ENCODE measurements at regions not wholly inside any gene's neighbourhood (a gene's known extent, or its start where the extent isn't known, plus 50 kb on each side); places are given as distances from the start of the nearest gene placed in this dataset.
A peak's percentile ranks its signal among the peaks of the same experiment; 100 is the strongest.

DNA sequence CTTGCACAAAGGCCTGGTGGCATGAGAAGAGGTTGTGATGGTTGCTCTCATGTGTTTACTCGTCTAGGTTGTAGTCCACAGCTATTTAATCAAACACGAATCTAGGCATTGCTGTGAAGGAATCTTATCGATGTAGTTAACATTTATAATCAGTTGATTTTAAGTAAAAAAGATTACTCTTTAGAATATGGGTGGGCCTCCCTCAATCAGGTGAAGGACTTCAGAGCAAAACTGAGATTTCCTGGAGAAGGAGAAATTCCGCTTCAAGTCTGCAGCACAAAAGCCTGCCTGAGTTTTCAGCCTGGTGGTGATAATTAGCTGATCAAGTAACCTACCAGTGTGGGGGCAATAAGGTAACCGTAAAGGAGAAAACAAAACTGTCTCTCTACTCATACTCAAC is 523.6 kb downstream of the GRIN2A start:
- H3K9me2 ChIP-seq (ENCODE audit: insufficient read depth): peaks cover 33% of the 10 kb centered on the region
- no peak for DNase-seq (ENCODE audit: low spot score)
- no peaks in the 10 kb centered on the region for H3K27me3 ChIP-seq (ENCODE audit: insufficient read depth)
- H3K4me1 ChIP-seq (ENCODE audit: insufficient read depth): peaks cover 9% of the 10 kb centered on the region; the same call in 1 of the 2 replicates
- ATAC-seq: no peak
- peaks cover 23% of the 10 kb centered on the region for H3K4me1 Mint-ChIP-seq
- H3F3A ChIP-seq (replicated peaks; ENCODE audit: low read depth): no peaks in the 10 kb centered on the region
- no peak overlapping the region for H3K4me3 ChIP-seq
- 0 out of 2 replicates have a peak overlapping the region, but pooled peaks have one; percentile 47 for H2AFZ ChIP-seq
- TF ChIP-seq, protein P1, sequence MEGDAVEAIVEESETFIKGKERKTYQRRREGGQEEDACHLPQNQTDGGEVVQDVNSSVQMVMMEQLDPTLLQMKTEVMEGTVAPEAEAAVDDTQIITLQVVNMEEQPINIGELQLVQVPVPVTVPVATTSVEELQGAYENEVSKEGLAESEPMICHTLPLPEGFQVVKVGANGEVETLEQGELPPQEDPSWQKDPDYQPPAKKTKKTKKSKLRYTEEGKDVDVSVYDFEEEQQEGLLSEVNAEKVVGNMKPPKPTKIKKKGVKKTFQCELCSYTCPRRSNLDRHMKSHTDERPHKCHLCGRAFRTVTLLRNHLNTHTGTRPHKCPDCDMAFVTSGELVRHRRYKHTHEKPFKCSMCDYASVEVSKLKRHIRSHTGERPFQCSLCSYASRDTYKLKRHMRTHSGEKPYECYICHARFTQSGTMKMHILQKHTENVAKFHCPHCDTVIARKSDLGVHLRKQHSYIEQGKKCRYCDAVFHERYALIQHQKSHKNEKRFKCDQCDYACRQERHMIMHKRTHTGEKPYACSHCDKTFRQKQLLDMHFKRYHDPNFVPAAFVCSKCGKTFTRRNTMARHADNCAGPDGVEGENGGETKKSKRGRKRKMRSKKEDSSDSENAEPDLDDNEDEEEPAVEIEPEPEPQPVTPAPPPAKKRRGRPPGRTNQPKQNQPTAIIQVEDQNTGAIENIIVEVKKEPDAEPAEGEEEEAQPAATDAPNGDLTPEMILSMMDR (conservative IDR thresholded peaks at IDR 0.05; ENCODE audit: low read depth in 2 of 2): no peak
- TF ChIP-seq ZNF114 (CRISPR knock-in tag; IDR thresholded peaks at IDR 0.05): no peak
- TF ChIP-seq, protein P2, sequence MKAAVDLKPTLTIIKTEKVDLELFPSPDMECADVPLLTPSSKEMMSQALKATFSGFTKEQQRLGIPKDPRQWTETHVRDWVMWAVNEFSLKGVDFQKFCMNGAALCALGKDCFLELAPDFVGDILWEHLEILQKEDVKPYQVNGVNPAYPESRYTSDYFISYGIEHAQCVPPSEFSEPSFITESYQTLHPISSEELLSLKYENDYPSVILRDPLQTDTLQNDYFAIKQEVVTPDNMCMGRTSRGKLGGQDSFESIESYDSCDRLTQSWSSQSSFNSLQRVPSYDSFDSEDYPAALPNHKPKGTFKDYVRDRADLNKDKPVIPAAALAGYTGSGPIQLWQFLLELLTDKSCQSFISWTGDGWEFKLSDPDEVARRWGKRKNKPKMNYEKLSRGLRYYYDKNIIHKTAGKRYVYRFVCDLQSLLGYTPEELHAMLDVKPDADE (IDR thresholded peaks at IDR 0.05): no peak
- TF ChIP-seq CREB1 (CRISPR knock-in tag; IDR thresholded peaks at IDR 0.05; ENCODE audit: low read depth): no peak
- TF ChIP-seq POLR2AphosphoS5 (IDR thresholded peaks at IDR 0.05; ENCODE audit: low read depth): no peak
- no peak for TF ChIP-seq EZH2phosphoT487 (IDR thresholded peaks at IDR 0.05; ENCODE audit: unreplicated experiment)
- TF ChIP-seq, protein P3, sequence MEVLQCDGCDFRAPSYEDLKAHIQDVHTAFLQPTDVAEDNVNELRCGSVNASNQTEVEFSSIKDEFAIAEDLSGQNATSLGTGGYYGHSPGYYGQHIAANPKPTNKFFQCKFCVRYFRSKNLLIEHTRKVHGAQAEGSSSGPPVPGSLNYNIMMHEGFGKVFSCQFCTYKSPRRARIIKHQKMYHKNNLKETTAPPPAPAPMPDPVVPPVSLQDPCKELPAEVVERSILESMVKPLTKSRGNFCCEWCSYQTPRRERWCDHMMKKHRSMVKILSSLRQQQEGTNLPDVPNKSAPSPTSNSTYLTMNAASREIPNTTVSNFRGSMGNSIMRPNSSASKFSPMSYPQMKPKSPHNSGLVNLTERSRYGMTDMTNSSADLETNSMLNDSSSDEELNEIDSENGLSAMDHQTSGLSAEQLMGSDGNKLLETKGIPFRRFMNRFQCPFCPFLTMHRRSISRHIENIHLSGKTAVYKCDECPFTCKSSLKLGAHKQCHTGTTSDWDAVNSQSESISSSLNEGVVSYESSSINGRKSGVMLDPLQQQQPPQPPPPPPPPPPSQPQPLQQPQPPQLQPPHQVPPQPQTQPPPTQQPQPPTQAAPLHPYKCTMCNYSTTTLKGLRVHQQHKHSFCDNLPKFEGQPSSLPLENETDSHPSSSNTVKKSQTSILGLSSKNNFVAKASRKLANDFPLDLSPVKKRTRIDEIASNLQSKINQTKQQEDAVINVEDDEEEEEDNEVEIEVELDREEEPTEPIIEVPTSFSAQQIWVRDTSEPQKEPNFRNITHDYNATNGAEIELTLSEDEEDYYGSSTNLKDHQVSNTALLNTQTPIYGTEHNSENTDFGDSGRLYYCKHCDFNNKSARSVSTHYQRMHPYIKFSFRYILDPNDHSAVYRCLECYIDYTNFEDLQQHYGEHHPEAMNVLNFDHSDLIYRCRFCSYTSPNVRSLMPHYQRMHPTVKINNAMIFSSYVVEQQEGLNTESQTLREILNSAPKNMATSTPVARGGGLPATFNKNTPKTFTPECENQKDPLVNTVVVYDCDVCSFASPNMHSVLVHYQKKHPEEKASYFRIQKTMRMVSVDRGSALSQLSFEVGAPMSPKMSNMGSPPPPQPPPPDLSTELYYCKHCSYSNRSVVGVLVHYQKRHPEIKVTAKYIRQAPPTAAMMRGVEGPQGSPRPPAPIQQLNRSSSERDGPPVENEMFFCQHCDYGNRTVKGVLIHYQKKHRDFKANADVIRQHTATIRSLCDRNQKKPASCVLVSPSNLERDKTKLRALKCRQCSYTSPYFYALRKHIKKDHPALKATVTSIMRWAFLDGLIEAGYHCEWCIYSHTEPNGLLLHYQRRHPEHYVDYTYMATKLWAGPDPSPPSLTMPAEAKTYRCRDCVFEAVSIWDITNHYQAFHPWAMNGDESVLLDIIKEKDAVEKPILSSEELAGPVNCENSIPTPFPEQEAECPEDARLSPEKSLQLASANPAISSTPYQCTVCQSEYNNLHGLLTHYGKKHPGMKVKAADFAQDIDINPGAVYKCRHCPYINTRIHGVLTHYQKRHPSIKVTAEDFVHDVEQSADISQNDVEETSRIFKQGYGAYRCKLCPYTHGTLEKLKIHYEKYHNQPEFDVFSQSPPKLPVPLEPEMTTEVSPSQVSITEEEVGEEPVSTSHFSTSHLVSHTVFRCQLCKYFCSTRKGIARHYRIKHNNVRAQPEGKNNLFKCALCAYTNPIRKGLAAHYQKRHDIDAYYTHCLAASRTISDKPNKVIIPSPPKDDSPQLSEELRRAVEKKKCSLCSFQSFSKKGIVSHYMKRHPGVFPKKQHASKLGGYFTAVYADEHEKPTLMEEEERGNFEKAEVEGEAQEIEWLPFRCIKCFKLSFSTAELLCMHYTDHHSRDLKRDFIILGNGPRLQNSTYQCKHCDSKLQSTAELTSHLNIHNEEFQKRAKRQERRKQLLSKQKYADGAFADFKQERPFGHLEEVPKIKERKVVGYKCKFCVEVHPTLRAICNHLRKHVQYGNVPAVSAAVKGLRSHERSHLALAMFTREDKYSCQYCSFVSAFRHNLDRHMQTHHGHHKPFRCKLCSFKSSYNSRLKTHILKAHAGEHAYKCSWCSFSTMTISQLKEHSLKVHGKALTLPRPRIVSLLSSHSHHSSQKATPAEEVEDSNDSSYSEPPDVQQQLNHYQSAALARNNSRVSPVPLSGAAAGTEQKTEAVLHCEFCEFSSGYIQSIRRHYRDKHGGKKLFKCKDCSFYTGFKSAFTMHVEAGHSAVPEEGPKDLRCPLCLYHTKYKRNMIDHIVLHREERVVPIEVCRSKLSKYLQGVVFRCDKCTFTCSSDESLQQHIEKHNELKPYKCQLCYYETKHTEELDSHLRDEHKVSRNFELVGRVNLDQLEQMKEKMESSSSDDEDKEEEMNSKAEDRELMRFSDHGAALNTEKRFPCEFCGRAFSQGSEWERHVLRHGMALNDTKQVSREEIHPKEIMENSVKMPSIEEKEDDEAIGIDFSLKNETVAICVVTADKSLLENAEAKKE (CRISPR knock-in tag; IDR thresholded peaks at IDR 0.05): no peak
- TF ChIP-seq ZNF331 (CRISPR knock-in tag; IDR thresholded peaks at IDR 0.05; ENCODE audit: low read depth): no peak
- TF ChIP-seq NANOG (IDR thresholded peaks at IDR 0.05; ENCODE audit: borderline replicate concordance): no peak
- TF ChIP-seq, protein P4, sequence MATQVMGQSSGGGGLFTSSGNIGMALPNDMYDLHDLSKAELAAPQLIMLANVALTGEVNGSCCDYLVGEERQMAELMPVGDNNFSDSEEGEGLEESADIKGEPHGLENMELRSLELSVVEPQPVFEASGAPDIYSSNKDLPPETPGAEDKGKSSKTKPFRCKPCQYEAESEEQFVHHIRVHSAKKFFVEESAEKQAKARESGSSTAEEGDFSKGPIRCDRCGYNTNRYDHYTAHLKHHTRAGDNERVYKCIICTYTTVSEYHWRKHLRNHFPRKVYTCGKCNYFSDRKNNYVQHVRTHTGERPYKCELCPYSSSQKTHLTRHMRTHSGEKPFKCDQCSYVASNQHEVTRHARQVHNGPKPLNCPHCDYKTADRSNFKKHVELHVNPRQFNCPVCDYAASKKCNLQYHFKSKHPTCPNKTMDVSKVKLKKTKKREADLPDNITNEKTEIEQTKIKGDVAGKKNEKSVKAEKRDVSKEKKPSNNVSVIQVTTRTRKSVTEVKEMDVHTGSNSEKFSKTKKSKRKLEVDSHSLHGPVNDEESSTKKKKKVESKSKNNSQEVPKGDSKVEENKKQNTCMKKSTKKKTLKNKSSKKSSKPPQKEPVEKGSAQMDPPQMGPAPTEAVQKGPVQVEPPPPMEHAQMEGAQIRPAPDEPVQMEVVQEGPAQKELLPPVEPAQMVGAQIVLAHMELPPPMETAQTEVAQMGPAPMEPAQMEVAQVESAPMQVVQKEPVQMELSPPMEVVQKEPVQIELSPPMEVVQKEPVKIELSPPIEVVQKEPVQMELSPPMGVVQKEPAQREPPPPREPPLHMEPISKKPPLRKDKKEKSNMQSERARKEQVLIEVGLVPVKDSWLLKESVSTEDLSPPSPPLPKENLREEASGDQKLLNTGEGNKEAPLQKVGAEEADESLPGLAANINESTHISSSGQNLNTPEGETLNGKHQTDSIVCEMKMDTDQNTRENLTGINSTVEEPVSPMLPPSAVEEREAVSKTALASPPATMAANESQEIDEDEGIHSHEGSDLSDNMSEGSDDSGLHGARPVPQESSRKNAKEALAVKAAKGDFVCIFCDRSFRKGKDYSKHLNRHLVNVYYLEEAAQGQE (IDR thresholded peaks at IDR 0.05; ENCODE audit: unreplicated experiment): no peak
- TF ChIP-seq EZH2 (IDR thresholded peaks at IDR 0.05; ENCODE audit: low read depth, unreplicated experiment): no peak
- no peak for TF ChIP-seq JUNB (IDR thresholded peaks at IDR 0.05; ENCODE audit: unreplicated experiment)
- TF ChIP-seq STAT1 (IDR thresholded peaks at IDR 0.05; ENCODE audit: unreplicated experiment): no peak
- H4K20me1 ChIP-seq (replicated peaks; ENCODE audit: insufficient read depth): no peaks in the 10 kb centered on the region
- H3K27ac Mint-ChIP-seq: no peak overlapping the region
- no peaks in the 10 kb centered on the region for H3K79me2 ChIP-seq (replicated peaks; ENCODE audit: insufficient read depth)
- H3K27ac ChIP-seq (ENCODE audit: low read depth): no peak overlapping the region
- H3K4me3 Mint-ChIP-seq: no peak overlapping the region
- H3K36me3 ChIP-seq (ENCODE audit: insufficient read depth): no peaks in the 10 kb centered on the region; the same call in 1 of the 2 replicates
- no peak overlapping the region for H3K4me2 ChIP-seq
- peaks cover 3% of the 10 kb centered on the region for H3K27me3 Mint-ChIP-seq (ENCODE audit: insufficient read depth, low read depth, poor library complexity)
- H3K36me3 Mint-ChIP-seq (ENCODE audit: low read depth): no peaks in the 10 kb centered on the region; the same call in 2 of the 3 replicates
- H3K9me3 Mint-ChIP-seq: no peaks in the 10 kb centered on the region; the same call in 2 of the 3 replicates
